ENCODE measurements at regions not wholly inside any gene's neighbourhood (a gene's known extent, or its start where the extent isn't known, plus 50 kb on each side); places are given as distances from the start of the nearest gene placed in this dataset.
"Not testable (repeated sequence)": the region's sequence is repeated elsewhere in the genome, so short reads cannot be mapped to it uniquely, and the experiment has no call there.

- DNase-seq (ENCODE audit: low read depth in 4 of 4, low spot score in 3 of 4): no peak
Observed at GRCh38 chr11:57047610-57048009, 58.9 kb downstream of the OR5AK2 start.

GRCh38 chr11:57049749-57050148 lies 61.0 kb downstream of the OR5AK2 start:
- DNase-seq (ENCODE audit: low read depth in 4 of 4, low spot score in 3 of 4): no peak

- DNase-seq (ENCODE audit: low read depth in 4 of 4, low spot score in 3 of 4): no peak
Observed at GRCh38 chr11:57054817-57055216, 66.1 kb downstream of the OR5AK2 start.

GRCh38 chr11:57055744-57056143 lies 67.0 kb downstream of the OR5AK2 start:
- DNase-seq (ENCODE audit: low read depth in 4 of 4, low spot score in 3 of 4): no peak

GRCh38 chr11:57056735-57057134 lies 68.0 kb downstream of the OR5AK2 start:
- no peak for DNase-seq (ENCODE audit: low read depth in 4 of 4, low spot score in 3 of 4)

- DNase-seq (ENCODE audit: low read depth in 4 of 4, low spot score in 3 of 4): no peak
Observed at GRCh38 chr11:57057561-57057960, 68.8 kb downstream of the OR5AK2 start.

- DNase-seq (ENCODE audit: low read depth in 4 of 4, low spot score in 3 of 4): not testable (repeated sequence)
Observed at GRCh38 chr11:57062957-57063356, 74.2 kb downstream of the OR5AK2 start.

GRCh38 chr11:57069942-57070341 lies 81.2 kb downstream of the OR5AK2 start:
- no peak for DNase-seq (ENCODE audit: low read depth in 4 of 4, low spot score in 3 of 4)

- DNase-seq (ENCODE audit: low read depth in 4 of 4, low spot score in 3 of 4): no peak
Observed at GRCh38 chr11:57071829-57072228, 83.1 kb downstream of the OR5AK2 start.

GRCh38 chr11:57072640-57073039 lies 83.9 kb downstream of the OR5AK2 start:
- DNase-seq (ENCODE audit: low read depth in 4 of 4, low spot score in 3 of 4): no peak

GRCh38 chr11:57073128-57073527 lies 84.4 kb downstream of the OR5AK2 start:
- no peak for DNase-seq (ENCODE audit: low read depth in 4 of 4, low spot score in 3 of 4)

- DNase-seq (ENCODE audit: low read depth in 4 of 4, low spot score in 3 of 4): no peak
Observed at GRCh38 chr11:57081356-57081755, 92.6 kb downstream of the OR5AK2 start.

- no peak for DNase-seq (ENCODE audit: low read depth in 4 of 4, low spot score in 3 of 4)
Observed at GRCh38 chr11:57082125-57082524, 93.4 kb downstream of the OR5AK2 start.

GRCh38 chr11:57083641-57084385 lies 95.1 kb downstream of the OR5AK2 start:
- no peak for DNase-seq (ENCODE audit: low read depth in 4 of 4, low spot score in 3 of 4)

GRCh38 chr11:57085611-57086010 lies 96.1 kb upstream of the LRRC55 start:
- no peak for DNase-seq (ENCODE audit: low read depth in 4 of 4, low spot score in 3 of 4)

GRCh38 chr11:57087991-57088390 lies 93.8 kb upstream of the LRRC55 start:
- no peak for DNase-seq (ENCODE audit: low read depth in 4 of 4, low spot score in 3 of 4)

- no peak for DNase-seq (ENCODE audit: low read depth in 4 of 4, low spot score in 3 of 4)
Observed at GRCh38 chr11:57092028-57092698, 89.6 kb upstream of the LRRC55 start.

- DNase-seq (ENCODE audit: low read depth in 4 of 4, low spot score in 3 of 4): no peak
Observed at GRCh38 chr11:57094181-57094935, 87.4 kb upstream of the LRRC55 start.

GRCh38 chr11:57095417-57095816 lies 86.3 kb upstream of the LRRC55 start:
- no peak for DNase-seq (ENCODE audit: low read depth in 4 of 4, low spot score in 3 of 4)

- DNase-seq (ENCODE audit: low read depth in 4 of 4, low spot score in 3 of 4): no peak
Observed at GRCh38 chr11:57095896-57096295, 85.9 kb upstream of the LRRC55 start.

- DNase-seq (ENCODE audit: low read depth in 4 of 4, low spot score in 3 of 4): no peak
Observed at GRCh38 chr11:57097149-57097548, 84.6 kb upstream of the LRRC55 start.

GRCh38 chr11:57098191-57098590 lies 83.6 kb upstream of the LRRC55 start:
- no peak for DNase-seq (ENCODE audit: low read depth in 4 of 4, low spot score in 3 of 4)
